CD14-positive monocyte (primary cell): ENCODE measurements at regions not wholly inside any gene's neighbourhood (a gene's known extent, or its start where the extent isn't known, plus 50 kb on each side); places are given as distances from the start of the nearest gene placed in this dataset.

Experiments
- DNase-seq, 3 donors: peaks; one replicate each; pipeline ENCODE4 v3.0.0-alpha.2; 2011 to 2022
- H2AFZ ChIP-seq: 2 replicates; pipeline ENCODE4 v1.6.0; 2012; ENCODE audit warnings: mild to moderate bottlenecking, low read depth, low read length, inconsistent platforms; ENCODE audit not compliant: insufficient read depth, poor library complexity, severe bottlenecking
- H3K27ac ChIP-seq, 2 donors: 1 replicate in 1 of 2; 2 replicates in 1 of 2; pipeline ENCODE4 v1.5.1; 2012 to 2013; ENCODE audit warnings: low read length in 2 of 2, control low read depth in 1 of 2, inconsistent platforms in 1 of 2, low read depth in 1 of 2, mild to moderate bottlenecking in 1 of 2
- H3K27me3 ChIP-seq, 2 donors: one replicate each; pipeline versions ENCODE4 v1.6.0 to v1.6.1; 2011 to 2013; ENCODE audit warnings: low read length in 2 of 2; ENCODE audit not compliant: control insufficient read depth in 2 of 2, insufficient read depth in 2 of 2
- H3K36me3 ChIP-seq, 2 donors: replicated peaks in 1 of 2; 1 replicate in 1 of 2; 2 replicates in 1 of 2; pipeline versions ENCODE4 v1.5.1 to v1.6.1; 2012 to 2013; ENCODE audit warnings: low read length in 2 of 2, control low read depth in 1 of 2, inconsistent platforms in 1 of 2, mild to moderate bottlenecking in 1 of 2; ENCODE audit not compliant: insufficient read depth in 2 of 2, control insufficient read depth in 1 of 2
- H3K4me1 ChIP-seq, 2 donors: 1 replicate in 1 of 2; 2 replicates in 1 of 2; pipeline versions ENCODE4 v1.5.1 to v1.6.1; 2012 to 2013; ENCODE audit warnings: low read length in 2 of 2, control low read depth in 1 of 2, inconsistent platforms in 1 of 2, mild to moderate bottlenecking in 1 of 2, moderate library complexity in 1 of 2; ENCODE audit not compliant: insufficient read depth in 2 of 2, control insufficient read depth in 1 of 2
- H3K4me2 ChIP-seq: replicated peaks from 2 replicates; pipeline ENCODE3; 2012; ENCODE audit warnings: low read length, moderate library complexity, mild to moderate bottlenecking; ENCODE audit not compliant: poor library complexity, severe bottlenecking; ENCODE audit errors: extremely low read depth
- H3K4me3 ChIP-seq, 3 experiments: fragments of 200-600 bp in 1 of 3; sonication (generic) in 1 of 3; replicated peaks in 1 of 3; 1 replicate in 2 of 3; 2 replicates in 1 of 3; pipeline ENCODE4 v1.5.1; 2011 to 2013; ENCODE audit warnings: low read length in 3 of 3, mild to moderate bottlenecking in 3 of 3, control low read depth in 2 of 3, low read depth in 2 of 3, inconsistent platforms in 1 of 3, moderate library complexity in 1 of 3
- H3K79me2 ChIP-seq: 2 replicates; pipeline ENCODE4 v1.6.0; 2012; ENCODE audit warnings: mild to moderate bottlenecking, control low read depth, inconsistent platforms, low read length, moderate library complexity; ENCODE audit not compliant: insufficient read depth
- H3K9ac ChIP-seq: 2 replicates; pipeline ENCODE4 v1.6.0; 2017; ENCODE audit warnings: low read length, mild to moderate bottlenecking; ENCODE audit not compliant: insufficient read depth, poor library complexity, severe bottlenecking
- H3K9me3 ChIP-seq, 2 donors: replicated peaks in 1 of 2; 1 replicate in 1 of 2; 2 replicates in 1 of 2; pipeline versions ENCODE4 v1.5.1 to v1.6.1; 2012 to 2013; ENCODE audit warnings: low read length in 2 of 2, control low read depth in 1 of 2; ENCODE audit not compliant: control insufficient read depth in 1 of 2, insufficient read depth in 1 of 2
- H4K20me1 ChIP-seq: 2 replicates; pipeline ENCODE4 v1.6.0; 2012; ENCODE audit warnings: mild to moderate bottlenecking, low read length, control low read depth, moderate library complexity; ENCODE audit not compliant: insufficient read depth
- H3K27ac Mint-ChIP-seq, 7 donors: one replicate each; pipeline ENCODE4 v1.8.0; 2020; ENCODE audit warnings: mild to moderate bottlenecking in 7 of 7, mixed read lengths in 7 of 7, moderate library complexity in 6 of 7, inconsistent platforms in 2 of 7
- H3K27me3 Mint-ChIP-seq, 3 donors: one replicate each; pipeline ENCODE4 v1.8.0; 2021 to 2022; ENCODE audit warnings: low read depth in 3 of 3, mild to moderate bottlenecking in 3 of 3, mixed read lengths in 3 of 3, moderate library complexity in 3 of 3, inconsistent platforms in 1 of 3
- H3K36me3 Mint-ChIP-seq, 2 donors: one replicate each; pipeline ENCODE4 v1.8.0; 2020; ENCODE audit warnings: mixed read lengths in 2 of 2, inconsistent platforms in 1 of 2, mild to moderate bottlenecking in 1 of 2
- H3K4me1 Mint-ChIP-seq: one replicate; pipeline ENCODE4 v1.8.0; 2020; ENCODE audit warnings: mild to moderate bottlenecking, mixed read lengths
- H3K4me3 Mint-ChIP-seq, 2 donors: one replicate each; pipeline ENCODE4 v1.8.0; 2020; ENCODE audit warnings: mild to moderate bottlenecking in 2 of 2, mixed read lengths in 2 of 2, moderate library complexity in 1 of 2
- H3K9me3 Mint-ChIP-seq, 7 donors: one replicate each; pipeline ENCODE4 v1.8.0; 2020 to 2022; ENCODE audit warnings: mixed read lengths in 7 of 7, mild to moderate bottlenecking in 6 of 7, moderate library complexity in 6 of 7, inconsistent platforms in 2 of 7
- CTCF ChIP-seq: fragments of 200-600 bp; IDR thresholded peaks from one replicate; pipeline ENCODE4 v1.8.0; 2022; ENCODE audit warnings: antibody characterized with exemption, mild to moderate bottlenecking
- WGBS: methylation state at CpG from one replicate; pipeline ENCODE4 v1.1.5; 2013; ENCODE audit warnings: missing lambda C conversion rate; ENCODE audit not compliant: insufficient coverage; 5-methylcytosine and 5-hydroxymethylcytosine counted together
- intact Hi-C, 2 donors: fragments of 100-400 bp; cut with micrococcal nuclease; formaldehyde crosslinking; loops; one replicate each; pipeline versions ENCODE4 v1.15.0 to v1.15.1; 2023

GRCh38 chr2:129253461-129253812 lies 726.0 kb upstream of the RAB6C start:
- no peak overlapping the region for H3K27ac ChIP-seq
- no peak for DNase-seq
- H3K36me3 ChIP-seq, result no peaks in the 10 kb centered on the region
- intact Hi-C loops, result no loop called here
- TF ChIP-seq CTCF, result no peak
- WGBS, result 82% methylated on average over 4 of the region's 5 CpGs
- H4K20me1 ChIP-seq, result no peaks in the 10 kb centered on the region
- no peak overlapping the region for H3K27ac Mint-ChIP-seq
- H3K4me1 ChIP-seq, result no peaks in the 10 kb centered on the region
- H3K36me3 Mint-ChIP-seq, result no peaks in the 10 kb centered on the region
- H3K4me2 ChIP-seq, result no peak overlapping the region
- H3K9ac ChIP-seq, result no peak overlapping the region
- H3K79me2 ChIP-seq, result no peaks in the 10 kb centered on the region
- H3K27me3 ChIP-seq, result no peaks in the 10 kb centered on the region
- no peaks in the 10 kb centered on the region for H3K4me1 Mint-ChIP-seq
- H3K9me3 ChIP-seq, result no peaks in the 10 kb centered on the region
- H3K27me3 Mint-ChIP-seq, result peaks cover 0 to 2% (median 0%) of the 10 kb centered on the region in 3 donors
- peaks cover 2 to 10% (median 4%) of the 10 kb centered on the region in 7 donors for H3K9me3 Mint-ChIP-seq
- H2AFZ ChIP-seq, result no peak overlapping the region
- H3K4me3 ChIP-seq, result no peak overlapping the region
- no peak overlapping the region for H3K4me3 Mint-ChIP-seq

GRCh38 chr2:129254718-129255117 lies 724.7 kb upstream of the RAB6C start:
- H3K36me3 Mint-ChIP-seq, result no peaks in the 10 kb centered on the region
- H3K27me3 Mint-ChIP-seq, result peaks cover 0 to 2% (median 0%) of the 10 kb centered on the region in 3 donors
- H3K4me3 Mint-ChIP-seq, result no peak overlapping the region

More at GRCh38 chr2:129254718-129255117, 724.7 kb upstream of the RAB6C start:
- H3K4me1 Mint-ChIP-seq, result no peaks in the 10 kb centered on the region
- no peak overlapping the region for H3K9ac ChIP-seq
- H4K20me1 ChIP-seq, result no peaks in the 10 kb centered on the region
- H3K27ac Mint-ChIP-seq, result no peak overlapping the region
- H3K9me3 ChIP-seq, result peaks cover 0 to 5% of the 10 kb centered on the region in 2 donors
- no peaks in the 10 kb centered on the region for H3K36me3 ChIP-seq
- no peaks in the 10 kb centered on the region for H3K4me1 ChIP-seq
- no peak overlapping the region for H3K4me3 ChIP-seq
- WGBS, result 89% methylated on average over 3 of the region's 5 CpGs
- H3K27ac ChIP-seq, result no peak overlapping the region
- no peak for DNase-seq
- no peaks in the 10 kb centered on the region for H3K79me2 ChIP-seq
- TF ChIP-seq CTCF, result no peak
- no peak overlapping the region for H2AFZ ChIP-seq
- H3K4me2 ChIP-seq, result no peak overlapping the region
- H3K27me3 ChIP-seq, result no peaks in the 10 kb centered on the region
- intact Hi-C loops, result no loop called here
- peaks cover 6 to 13% (median 8%) of the 10 kb centered on the region in 7 donors for H3K9me3 Mint-ChIP-seq
